Activated T-cell treated with anti-CD3 and anti-CD28 coated beads for 1 hour (primary cell): ENCODE measurements at regions not wholly inside any gene's neighbourhood (a gene's known extent, or its start where the extent isn't known, plus 50 kb on each side); places are given as distances from the start of the nearest gene placed in this dataset.

Source experiments
- DNase-seq: peaks from one replicate; pipeline ENCODE4 v3.0.0-alpha.2; 2020; ENCODE audit warnings: low read depth

DNA sequence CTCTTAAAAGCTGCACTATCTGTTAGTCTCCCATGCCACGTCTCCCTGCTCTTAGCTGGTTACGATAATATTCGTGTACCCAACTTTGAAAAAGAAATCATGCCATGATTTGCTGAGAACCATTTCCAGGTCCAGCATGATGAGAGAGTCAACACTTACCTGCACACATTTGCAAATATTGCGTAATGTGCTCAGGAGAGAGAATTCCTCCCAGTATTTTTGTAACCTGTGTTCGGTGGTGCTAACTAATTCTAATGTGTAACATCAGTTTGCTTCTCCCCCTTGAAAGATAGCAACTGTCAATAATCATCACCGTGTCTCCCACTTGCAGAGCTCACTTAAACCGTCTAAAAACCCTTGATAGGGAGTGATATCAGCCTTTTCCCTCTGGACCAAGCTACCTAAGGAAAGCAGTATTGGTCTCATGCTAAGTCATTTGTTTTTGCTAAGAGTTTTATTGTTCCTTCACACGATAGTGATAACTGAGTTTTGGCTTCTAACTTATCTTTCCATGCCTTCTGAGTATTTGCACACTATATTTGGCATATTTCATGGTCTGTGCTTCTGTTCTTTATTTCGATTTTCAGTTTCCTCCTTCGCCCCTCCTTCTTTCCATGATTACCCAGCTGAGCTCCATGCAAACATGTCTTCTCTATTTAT, 61.1 kb upstream of the IRF2BP2 start:
- DNase-seq = no peak

DNA sequence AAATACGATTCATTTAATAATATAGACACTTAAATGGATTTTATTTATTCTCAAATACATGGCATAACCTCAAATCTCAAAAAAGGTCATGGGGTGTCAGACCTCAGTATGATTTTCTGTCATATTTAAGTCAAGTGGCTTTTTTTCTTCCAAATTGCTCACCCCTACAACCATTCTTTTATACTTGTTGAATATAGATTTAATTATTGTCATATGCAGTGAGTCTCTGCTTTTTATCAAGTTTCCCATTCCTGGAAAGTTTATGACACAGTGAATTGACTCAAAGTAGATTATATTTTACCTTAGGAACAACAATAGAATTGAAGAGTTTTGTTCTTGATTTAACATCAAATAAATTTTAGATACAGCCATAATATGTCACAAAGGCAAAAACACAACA, 59.5 kb upstream of the IRF2BP2 start:
- DNase-seq = no peak

DNA sequence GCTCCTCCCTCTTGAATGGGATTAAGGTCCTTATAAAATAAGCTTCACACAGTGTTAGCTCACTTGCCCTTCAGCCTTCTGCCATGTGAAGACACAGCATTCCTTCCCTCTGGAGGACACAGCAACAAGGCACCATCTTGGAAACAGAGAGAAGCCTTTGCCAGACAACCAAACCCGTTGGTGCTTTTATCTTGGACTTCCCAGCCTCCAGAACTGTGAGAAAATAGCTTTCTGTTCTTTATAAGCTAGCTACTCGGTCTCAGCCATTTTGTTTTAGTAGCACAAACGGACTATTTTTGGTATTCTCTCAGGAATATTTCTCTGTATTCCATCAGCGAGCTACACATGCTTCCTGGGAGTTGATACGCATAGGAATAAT, 58.6 kb upstream of the IRF2BP2 start:
- no peak for DNase-seq

DNA sequence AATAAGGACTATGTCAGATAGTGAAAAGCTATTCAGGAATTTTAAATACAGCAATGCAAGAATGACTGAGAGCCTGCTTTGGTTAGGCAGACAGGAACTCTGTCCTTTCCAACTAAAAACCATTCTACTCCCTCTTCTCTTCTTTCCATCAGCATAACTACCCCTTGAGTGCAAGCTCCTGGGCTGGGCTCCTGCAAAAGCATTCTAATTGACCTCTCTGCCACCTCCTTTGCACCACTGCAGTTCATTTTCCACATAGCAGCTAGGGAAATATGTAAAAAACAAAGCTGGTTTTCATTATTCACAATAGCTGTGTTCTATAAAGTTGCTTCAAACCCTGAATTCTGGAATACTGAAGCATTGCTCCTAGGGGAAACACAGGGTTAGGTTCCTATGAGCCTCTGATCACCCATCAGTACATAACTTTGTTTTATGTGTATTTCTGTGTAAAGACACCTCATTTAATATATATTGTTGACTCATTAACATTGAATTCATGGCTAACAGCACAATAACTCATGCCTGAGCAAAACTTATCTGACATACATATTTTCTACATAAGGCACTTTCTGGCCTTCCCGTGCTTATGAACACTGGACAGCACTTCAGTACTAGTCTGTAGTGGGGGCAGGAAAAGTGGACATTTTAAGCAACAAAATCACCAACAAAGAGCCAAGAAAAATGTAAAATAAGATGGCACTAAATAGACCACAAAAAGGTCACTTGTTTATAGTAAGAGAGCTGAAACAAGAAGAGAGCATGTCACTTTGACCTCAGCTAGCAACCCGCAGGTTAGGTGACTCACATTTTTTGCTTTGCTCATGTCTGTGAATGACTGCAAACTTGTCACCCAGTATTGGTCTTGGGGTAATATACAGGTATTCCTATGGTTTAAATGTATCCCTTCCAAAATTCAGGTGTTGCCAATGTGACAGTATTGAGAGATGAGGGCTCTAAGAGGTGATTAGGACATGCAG, 57.9 kb upstream of the IRF2BP2 start:
- no peak for DNase-seq

DNA sequence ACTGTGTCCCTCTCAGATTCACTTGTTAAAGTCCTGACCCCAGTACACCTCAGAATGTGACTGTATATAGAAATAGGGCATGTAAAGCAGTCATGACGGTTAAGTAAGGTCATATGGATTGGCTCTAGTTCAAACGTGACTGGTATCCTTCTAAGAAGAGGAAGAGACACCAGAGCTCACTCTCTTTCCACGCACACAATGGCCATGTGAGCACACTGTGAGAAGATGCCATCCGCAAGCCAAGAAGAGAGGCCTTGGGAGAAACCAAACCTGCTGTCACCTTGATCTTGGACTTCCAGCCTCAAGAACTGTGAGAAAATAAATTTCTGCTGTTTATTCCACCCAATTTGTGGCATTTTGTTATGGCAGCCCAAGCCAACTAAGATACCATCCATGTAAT, 56.8 kb upstream of the IRF2BP2 start:
- no peak for DNase-seq

DNA sequence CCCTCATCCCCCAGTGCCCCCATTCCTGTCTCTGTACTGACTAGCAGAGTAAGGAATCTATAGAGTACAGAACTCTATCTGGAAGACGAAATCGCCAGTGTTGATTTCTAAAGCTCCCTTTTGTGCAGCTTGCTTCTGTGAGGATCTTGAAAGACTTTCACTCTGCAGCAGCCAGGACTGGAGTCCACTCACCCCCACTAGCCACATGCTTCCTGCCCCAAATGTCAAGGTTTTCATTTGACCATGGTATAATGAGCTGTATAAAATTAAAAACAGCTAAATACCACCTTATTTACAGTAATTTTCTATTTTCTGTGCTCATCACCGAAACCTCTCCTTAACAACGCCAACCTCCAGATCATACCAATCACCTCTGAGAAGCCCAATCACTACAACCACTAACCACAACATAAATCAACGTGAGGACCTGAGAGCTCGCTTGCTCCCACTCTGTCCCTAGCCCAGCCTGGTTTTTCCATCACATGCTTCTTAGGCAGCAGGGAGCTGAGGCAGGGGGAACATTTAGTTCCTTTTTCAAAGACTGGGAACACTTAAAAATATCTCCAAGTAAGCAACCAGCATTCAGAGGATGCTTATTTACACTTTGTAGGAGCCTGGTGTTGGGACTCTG, 56.1 kb upstream of the IRF2BP2 start:
- no peak for DNase-seq

DNA sequence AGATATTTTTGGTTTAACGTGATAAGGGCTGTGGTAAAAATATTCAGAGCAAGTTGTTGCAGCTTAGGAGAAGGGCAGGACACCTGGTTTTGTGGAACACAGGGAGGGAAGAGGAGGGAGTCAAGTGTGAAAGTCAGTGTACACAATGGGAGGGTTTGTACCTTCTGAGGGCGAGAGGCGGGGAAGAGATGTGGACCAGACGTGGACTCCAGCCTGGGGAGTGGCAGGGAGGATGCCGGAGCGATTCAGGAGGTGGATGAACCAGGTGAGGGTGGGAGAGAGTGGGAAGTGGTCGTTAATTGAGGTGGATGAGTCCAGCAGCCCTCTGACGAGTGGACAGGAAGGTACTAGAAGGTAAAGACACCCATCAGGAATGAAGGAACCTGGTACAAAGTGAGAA, 52.2 kb upstream of the IRF2BP2 start:
- no peak for DNase-seq

DNA sequence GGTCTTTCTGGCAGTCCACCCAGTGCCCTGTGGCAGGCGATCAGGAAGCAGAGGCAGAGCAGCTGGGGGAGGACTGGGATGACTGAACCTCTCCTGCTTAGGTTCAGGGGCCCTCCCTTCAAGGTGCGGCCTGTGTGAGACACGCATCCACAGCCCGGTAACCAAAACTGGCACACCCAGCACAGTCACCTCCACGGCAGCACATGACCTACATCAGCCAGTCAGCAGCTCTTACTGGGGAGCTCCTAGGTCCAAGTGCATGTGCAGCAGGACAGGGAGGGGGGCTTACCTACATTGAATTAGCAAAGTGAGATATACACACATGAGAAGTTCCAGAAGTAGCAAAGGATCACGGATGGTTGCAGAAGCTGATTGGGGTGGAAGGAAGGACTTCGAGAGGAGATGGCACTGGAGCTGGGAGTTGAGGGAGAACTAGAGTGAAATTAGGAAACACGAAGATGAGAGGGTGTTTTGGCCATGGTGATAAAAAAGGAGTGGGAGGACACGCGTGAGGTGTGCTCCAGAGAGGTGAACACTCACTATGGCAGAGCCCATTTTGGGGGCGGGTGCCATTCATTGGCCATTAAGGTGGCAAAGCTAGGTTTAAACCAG, 51.4 kb upstream of the IRF2BP2 start:
- DNase-seq = no peak

DNA sequence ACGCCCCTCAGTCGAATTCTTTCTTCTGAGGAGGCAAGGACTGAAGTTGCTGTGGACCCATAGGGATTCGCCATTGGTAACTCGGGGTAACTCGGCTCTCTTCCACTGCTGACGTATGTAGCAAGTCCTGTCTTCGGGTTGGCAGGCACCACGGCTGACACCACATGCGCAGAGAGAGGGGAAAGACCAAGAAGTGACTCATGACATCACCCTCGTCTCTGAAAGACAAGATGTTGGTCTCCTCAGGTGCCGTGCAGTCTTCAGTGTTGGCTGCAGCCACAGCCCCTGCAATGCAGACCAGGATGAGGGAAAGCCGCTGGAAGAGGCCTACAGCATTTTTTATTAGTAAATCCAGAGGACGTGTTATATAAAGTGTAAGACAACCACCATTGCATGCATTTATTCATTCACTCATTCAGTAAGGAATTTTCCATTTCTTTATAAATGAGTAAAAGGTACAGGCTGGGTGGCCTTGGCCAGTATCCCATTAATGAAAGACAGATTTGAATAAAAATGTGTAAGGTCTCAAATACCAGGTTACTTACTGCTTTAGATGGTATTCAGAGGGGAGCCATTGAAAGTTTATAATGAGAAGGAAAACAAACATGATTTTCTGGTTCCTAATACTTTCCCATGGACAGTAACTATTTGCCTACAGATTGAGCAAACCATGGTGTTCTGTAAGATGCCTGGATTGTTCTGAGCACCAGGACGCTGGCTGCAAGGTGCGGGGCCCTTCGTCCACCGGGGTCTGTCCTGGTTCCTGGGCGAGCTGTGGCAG, 50.7 kb upstream of the IRF2BP2 start:
- DNase-seq = no peak
